ENCODE measurements at regions not wholly inside any gene's neighbourhood (a gene's known extent, or its start where the extent isn't known, plus 50 kb on each side); places are given as distances from the start of the nearest gene placed in this dataset.
"Not testable (repeated sequence)": the region's sequence is repeated elsewhere in the genome, so short reads cannot be mapped to it uniquely, and the experiment has no call there.

- TF ChIP-seq, protein P1, sequence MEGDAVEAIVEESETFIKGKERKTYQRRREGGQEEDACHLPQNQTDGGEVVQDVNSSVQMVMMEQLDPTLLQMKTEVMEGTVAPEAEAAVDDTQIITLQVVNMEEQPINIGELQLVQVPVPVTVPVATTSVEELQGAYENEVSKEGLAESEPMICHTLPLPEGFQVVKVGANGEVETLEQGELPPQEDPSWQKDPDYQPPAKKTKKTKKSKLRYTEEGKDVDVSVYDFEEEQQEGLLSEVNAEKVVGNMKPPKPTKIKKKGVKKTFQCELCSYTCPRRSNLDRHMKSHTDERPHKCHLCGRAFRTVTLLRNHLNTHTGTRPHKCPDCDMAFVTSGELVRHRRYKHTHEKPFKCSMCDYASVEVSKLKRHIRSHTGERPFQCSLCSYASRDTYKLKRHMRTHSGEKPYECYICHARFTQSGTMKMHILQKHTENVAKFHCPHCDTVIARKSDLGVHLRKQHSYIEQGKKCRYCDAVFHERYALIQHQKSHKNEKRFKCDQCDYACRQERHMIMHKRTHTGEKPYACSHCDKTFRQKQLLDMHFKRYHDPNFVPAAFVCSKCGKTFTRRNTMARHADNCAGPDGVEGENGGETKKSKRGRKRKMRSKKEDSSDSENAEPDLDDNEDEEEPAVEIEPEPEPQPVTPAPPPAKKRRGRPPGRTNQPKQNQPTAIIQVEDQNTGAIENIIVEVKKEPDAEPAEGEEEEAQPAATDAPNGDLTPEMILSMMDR (IDR thresholded peaks at IDR 0.05; ENCODE audit: low read depth, low read length, missing control alignments): no peak
- Histone ChIP-seq H3K4me3 (ENCODE audit: low read depth, low read length) (no peak overlapping the region), H3K36me3 (replicated peaks) (no peaks in the 10 kb centered on the region), H3K27ac (no peak overlapping the region), H3K27me3 (replicated peaks) (no peaks in the 10 kb centered on the region)
- in situ Hi-C loops (cut with HindIII; ENCODE audit: low pct_ligation_motif_present, low sequenced_read_pairs): no loop called here
- DNase-seq: no peak
Measured at GRCh38 chr2:147273106-147273505, 571.7 kb upstream of the ACVR2A start.

- H3K27me3 ChIP-seq (replicated peaks); H3K27ac ChIP-seq; H3K36me3 ChIP-seq (replicated peaks); H3K4me3 ChIP-seq (ENCODE audit: low read depth, low read length); in situ Hi-C loops (cut with HindIII; ENCODE audit: low pct_ligation_motif_present, low sequenced_read_pairs); DNase-seq: not testable (repeated sequence)
Measured at GRCh38 chr2:147269581-147269980, 575.2 kb upstream of the ACVR2A start.

DNA sequence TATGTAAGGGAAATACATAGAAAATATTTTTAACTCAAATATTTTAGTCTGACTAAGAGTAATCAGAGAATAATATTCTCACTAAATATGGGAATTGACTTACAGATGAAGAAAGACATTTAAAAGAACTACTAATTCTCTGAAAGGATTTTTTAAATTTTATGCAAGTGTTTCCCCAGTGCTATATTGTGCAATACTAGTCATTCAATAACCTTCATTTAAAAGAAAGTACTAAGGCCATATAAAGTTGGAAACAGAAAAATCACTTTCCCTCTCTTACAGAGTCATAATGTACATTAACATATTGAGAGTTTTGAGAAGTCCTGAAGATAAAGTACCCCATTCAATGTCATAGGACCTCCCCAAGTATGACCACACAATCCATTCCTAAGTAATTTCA is 584.6 kb upstream of the ACVR2A start:
- Histone ChIP-seq H3K27ac (no peak overlapping the region), H3K36me3 (replicated peaks) (no peaks in the 10 kb centered on the region), H3K27me3 (replicated peaks) (no peaks in the 10 kb centered on the region), H3K4me3 (ENCODE audit: low read depth, low read length) (no peak overlapping the region)
- TF ChIP-seq, protein P1 (IDR thresholded peaks at IDR 0.05; ENCODE audit: low read depth, low read length, missing control alignments): no peak
- in situ Hi-C loops (cut with HindIII; ENCODE audit: low pct_ligation_motif_present, low sequenced_read_pairs): no loop called here
- DNase-seq: no peak

DNA sequence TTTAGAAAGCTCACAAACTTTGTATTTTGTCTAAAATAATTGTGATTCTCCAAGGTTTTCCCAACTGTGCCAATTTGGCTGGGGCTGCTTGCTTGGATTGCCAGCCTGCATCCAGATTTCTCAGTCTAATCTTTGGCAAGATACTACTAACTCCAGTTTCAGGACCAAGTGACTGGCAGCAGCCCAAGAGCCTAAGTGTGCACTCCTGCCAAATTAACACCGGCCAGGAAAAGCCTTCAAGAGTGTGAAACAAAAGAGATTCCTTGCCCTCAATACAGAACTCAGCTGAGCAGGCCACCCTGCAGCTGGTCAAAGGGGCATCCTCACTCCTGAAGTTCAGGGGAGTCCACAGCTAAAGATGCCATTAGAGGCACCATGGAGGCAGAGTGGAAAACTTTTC is 589.0 kb upstream of the ACVR2A start:
- no peaks in the 10 kb centered on the region for H3K27me3 ChIP-seq (replicated peaks)
- in situ Hi-C loops (cut with HindIII; ENCODE audit: low pct_ligation_motif_present, low sequenced_read_pairs): no loop called here
- no peak overlapping the region for H3K27ac ChIP-seq
- no peaks in the 10 kb centered on the region for H3K36me3 ChIP-seq (replicated peaks)
- TF ChIP-seq, protein P1 (IDR thresholded peaks at IDR 0.05; ENCODE audit: low read depth, low read length, missing control alignments): no peak
- no peak for DNase-seq
- no peak overlapping the region for H3K4me3 ChIP-seq (ENCODE audit: low read depth, low read length)

DNA sequence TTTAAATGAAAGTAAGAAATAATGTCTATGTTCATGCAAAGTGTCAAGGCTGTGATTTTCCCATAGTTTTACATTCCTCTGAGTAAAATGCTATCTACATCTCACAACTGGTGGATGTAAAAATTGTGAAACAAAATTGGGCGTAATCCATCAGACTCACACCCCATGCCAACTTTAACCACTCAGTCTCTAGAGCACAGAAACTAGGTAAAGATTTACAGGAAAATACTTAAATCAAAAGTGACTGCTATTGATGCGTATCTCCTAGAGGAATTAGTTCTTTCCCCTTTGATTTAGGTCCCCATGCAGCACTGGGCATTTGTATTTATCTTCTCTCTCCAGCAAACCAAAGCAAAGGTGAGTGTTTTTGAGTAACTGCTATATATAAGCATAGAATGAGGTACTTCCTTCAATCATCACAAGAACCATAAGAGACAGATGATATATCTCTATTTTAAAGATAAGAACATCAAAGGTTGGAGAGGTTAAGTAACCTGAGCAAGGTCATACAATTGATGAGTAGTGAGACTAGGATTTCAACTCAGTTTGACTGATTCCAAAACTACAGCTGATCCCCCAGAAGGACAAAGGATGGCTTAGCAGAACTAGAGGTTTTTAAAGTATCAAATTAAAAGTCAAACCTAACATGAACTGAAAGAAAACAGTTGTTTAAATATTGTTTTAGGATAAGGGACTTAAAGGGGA is 594.0 kb upstream of the ACVR2A start:
- Histone ChIP-seq H3K36me3 (replicated peaks) (no peaks in the 10 kb centered on the region), H3K4me3 (ENCODE audit: low read depth, low read length) (no peak overlapping the region), H3K27me3 (replicated peaks) (no peaks in the 10 kb centered on the region), H3K27ac (no peak overlapping the region)
- TF ChIP-seq, protein P1 (IDR thresholded peaks at IDR 0.05; ENCODE audit: low read depth, low read length, missing control alignments): no peak
- in situ Hi-C loops (cut with HindIII; ENCODE audit: low pct_ligation_motif_present, low sequenced_read_pairs): no loop called here
- DNase-seq: no peak

- DNase-seq: no peak
- Histone ChIP-seq H3K27ac (no peak overlapping the region), H3K4me3 (ENCODE audit: low read depth, low read length) (no peak overlapping the region), H3K27me3 (replicated peaks) (no peaks in the 10 kb centered on the region), H3K36me3 (replicated peaks) (no peaks in the 10 kb centered on the region)
- TF ChIP-seq, protein P1 (IDR thresholded peaks at IDR 0.05; ENCODE audit: low read depth, low read length, missing control alignments): no peak
- in situ Hi-C loops (cut with HindIII; ENCODE audit: low pct_ligation_motif_present, low sequenced_read_pairs): no loop called here
Measured at GRCh38 chr2:147247749-147248148, 597.1 kb upstream of the ACVR2A start.
